GM19463 (cell line): ENCODE measurements at regions not wholly inside any gene's neighbourhood (a gene's known extent, or its start where the extent isn't known, plus 50 kb on each side); places are given as distances from the start of the nearest gene placed in this dataset.

Experiments used
- ATAC-seq: cut with Tn5 transposase; IDR thresholded peaks from one replicate; pipeline ENCODE4 v1.9.1; 2021; ENCODE audit warnings: mild to moderate bottlenecking, moderate library complexity; ENCODE audit not compliant: unreplicated experiment

DNA sequence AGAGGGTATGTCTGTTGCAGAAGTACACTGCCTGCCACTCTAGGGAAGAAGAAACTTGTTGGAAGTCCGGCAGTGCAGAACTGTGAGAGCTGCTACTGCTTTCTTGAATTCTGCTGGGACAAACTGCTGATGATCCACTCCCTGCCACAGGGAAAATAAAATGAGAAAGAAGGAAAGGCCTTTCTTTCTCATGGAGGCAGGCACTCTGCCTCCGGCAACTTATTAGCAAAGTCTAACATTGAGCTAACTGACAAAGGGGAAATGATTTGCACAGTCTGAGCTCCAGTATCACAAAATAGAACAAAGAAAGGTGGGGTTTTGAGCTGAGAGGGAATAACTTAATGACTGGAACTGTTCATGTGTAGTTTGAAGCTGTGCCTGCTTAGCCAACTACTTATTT is 134.6 kb downstream of the AASDHPPT start:
- no peak for ATAC-seq

DNA sequence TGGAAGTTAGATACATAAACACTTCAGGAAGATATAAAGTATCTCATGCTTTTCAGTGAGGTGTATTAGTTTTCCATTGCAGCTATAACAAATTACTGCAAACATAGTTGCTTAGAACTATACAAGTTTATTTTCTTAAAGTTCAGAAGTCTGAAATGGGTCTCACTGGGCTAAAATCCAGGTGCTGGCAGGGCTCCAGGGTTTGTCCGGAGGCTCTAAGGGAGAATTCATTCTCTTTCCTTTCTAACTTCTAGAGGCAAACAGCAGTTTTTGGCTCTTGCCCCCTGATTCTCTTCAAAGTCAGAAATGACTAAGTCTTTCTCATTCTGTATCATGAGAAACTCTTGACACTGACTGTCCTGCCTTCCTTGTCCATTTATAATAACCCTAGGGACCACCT is 138.8 kb downstream of the AASDHPPT start:
- no peak for ATAC-seq

DNA sequence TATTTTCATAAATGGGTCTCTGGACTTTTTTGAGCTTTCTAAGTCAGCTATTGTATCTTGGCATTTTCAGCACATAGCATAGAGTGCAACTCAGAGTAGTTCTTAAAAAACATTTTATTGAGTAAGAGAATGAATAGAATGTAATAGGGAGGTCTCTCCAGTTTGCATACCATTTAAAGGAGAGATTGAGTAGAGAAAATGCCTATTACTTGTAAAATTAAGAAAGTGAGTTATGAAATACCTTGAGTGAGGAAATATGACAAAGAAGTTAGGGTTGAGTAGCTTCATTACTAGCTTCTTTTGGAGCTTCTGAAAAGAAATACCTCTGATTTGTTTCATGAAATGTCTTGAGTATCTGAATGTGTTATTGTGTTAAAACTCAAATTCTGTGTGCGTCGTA is 140.0 kb downstream of the AASDHPPT start:
- ATAC-seq: no peak

DNA sequence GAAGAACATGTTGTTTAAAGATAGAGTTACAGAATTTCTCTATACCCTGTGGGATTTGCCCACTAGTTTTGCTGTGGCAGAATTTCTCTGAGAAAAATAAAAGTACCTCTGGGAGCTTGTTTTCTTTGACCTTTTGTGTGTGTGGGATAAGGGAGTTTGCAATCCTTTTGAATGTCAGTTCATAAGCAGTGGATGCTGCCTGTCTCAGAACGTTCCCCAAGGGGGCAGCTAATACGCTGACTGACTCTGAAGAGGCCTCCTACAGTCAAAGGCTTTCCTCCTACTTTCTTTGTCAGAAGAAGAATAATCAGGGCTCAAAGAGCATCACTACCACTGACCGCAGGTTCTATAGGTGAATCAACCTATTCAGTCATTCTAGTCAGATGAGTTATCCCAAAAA is 140.6 kb downstream of the AASDHPPT start:
- no peak for ATAC-seq

DNA sequence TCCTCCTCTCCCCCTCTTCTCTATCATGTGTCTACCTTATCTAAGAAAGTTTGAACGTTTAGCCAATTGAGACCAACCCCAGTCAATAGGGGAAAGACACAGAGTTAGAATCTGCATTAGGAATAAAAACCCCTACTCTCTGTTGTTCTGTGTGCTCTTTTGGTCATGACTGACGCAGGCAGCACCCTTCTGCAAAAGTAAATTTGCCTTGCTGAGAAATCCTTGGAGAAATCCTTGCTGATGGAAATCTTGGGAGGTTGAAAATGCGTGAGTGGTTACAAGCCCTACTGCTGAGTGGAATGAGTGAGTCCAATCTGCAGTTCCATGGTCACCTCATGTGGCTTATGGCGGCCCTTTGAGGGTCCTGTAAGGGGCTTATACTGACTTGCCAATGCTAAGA is 145.2 kb downstream of the AASDHPPT start:
- no peak for ATAC-seq

DNA sequence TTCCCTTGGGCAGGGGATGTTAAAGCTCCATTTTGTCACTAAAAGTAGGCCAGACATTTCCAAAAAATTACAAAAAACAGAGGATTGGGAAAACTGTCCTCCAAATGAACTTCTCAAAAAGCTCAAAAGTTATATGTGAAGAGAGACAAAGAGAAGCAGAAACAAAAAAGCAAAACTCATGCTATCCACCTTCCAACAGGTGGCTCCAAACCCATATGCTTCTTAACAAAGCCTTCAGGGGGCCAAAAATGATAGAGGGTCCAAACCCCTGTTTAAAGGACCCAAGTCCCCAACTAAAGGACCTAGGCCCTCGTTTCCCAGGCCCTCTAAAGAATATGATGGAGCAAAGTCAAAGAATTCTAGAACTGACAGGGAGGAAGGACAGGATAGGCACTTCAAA is 146.7 kb downstream of the AASDHPPT start:
- no peak for ATAC-seq

DNA sequence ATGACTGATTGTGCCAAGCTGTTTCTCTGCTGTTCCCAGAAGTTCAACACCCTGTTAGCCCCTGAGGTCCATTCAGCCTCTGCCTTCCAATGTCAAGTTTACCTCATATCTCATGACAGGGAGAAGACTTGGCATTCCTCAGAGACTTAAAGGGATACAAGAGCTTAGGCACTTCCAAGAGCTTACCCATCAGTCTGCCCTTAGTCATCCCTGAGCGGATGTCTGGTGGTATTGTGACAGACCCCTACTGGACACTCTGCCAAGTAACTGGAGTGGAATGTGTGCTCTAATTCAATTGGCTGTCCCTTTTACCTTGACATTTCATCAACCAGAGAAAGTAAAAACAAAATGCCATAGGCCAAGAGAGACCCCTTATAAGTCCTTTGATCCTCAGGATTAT is 151.5 kb downstream of the AASDHPPT start:
- ATAC-seq: no peak

DNA sequence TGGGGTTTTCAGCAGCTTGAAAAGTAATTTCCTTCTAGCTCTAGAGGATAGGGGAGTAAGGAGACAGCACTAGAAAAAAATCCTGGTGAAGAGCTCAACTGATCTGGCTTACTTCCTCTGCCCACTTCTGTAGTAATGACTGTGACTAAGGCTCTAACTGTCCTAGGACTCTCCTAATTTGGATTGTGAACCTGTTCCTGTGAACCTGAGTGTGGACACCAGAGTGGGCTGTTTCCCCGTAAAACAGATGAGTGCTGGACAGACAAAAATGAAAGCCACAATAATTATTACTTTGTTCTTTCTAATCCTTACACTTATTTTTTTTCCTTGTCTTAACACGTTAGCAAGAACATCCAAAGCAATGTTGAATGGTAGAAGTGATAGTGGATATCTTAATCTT is 154.1 kb downstream of the AASDHPPT start:
- no peak for ATAC-seq

DNA sequence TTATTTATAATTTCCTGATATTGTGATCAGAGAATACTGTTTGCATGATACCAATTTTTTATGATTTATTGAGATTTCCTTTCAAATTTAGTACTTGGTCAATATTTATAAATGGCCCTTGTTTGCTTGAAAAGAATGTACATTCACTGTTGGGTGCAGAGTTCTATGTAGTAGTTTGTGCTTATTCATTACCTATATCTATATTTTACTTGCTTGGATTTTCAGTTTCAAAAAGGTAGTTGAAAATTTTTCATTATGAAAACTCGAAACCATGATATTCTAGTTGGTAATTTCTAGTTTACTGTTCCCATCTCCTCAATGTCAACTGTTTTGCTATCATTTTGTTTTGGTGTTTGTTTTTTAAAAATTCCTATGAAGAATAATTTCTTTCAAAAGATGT is 155.7 kb downstream of the AASDHPPT start:
- no peak for ATAC-seq

DNA sequence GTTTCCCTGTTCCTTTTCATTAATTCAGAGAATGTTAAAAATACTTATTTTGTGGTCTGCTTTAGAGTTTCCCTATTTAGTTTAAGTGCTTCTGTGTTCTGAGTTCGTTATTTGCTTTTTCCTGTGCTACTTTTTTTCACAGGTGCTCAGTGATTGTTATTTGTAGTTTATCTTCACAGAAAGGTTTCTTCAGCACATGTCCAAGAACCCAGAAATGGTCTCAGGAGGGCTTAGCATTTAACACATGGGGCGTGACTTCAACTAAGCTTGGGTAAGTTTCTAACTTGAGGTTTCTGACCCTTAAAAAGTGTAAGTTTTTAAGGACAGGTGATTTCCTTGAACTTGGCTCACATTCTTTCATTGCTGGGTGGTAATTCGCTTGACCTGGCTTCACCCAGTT is 157.3 kb downstream of the AASDHPPT start:
- no peak for ATAC-seq

DNA sequence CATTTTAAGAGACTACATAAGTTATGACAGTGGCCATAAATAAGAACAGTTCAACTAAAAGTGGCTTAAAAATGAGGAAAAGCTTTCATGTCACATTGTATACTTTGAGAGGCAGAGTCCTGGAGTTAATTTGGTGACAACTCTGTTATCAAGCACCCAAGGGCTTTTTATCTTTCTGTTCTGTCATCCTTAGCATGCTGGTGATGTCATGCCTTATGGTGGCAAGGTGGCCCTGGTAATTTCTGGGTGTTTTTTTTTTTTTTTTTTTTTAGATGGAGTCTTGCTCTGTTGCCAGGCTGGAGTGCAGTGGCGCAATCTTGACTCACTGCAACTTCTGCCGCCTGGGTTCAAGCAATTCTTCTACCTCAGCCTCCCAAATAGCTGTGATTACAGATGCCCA is 158.8 kb downstream of the AASDHPPT start:
- no peak for ATAC-seq

DNA sequence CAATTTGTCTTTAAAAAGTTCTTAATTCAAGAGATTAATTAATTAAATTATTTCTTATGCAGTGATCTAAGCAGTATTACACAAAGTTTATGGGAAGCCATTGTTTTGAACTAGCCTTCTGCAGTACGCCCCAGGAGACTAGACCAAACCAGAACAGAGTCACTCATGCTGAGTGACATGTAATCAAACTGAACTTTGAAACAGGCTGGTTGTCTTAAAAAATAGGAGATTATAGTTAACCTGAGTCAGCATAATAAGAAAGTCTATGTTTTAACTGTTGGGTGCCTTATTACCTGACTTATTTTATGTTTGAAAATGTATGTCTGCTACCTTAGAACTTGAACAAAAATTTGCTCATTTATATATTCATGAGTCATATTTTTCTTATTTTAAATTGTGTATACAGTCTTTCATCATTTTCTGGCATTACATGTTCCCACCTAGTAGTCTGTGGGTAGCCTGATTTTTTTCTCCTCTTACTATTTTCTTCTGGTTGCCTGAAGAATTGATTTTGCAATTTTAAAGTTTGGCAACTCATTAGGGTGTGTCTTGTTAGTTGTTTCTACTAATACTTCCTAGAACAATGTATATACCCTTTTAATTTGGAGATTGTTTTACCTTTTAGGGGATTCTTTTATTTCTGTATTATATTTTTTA is 161.4 kb downstream of the AASDHPPT start:
- ATAC-seq: no peak

DNA sequence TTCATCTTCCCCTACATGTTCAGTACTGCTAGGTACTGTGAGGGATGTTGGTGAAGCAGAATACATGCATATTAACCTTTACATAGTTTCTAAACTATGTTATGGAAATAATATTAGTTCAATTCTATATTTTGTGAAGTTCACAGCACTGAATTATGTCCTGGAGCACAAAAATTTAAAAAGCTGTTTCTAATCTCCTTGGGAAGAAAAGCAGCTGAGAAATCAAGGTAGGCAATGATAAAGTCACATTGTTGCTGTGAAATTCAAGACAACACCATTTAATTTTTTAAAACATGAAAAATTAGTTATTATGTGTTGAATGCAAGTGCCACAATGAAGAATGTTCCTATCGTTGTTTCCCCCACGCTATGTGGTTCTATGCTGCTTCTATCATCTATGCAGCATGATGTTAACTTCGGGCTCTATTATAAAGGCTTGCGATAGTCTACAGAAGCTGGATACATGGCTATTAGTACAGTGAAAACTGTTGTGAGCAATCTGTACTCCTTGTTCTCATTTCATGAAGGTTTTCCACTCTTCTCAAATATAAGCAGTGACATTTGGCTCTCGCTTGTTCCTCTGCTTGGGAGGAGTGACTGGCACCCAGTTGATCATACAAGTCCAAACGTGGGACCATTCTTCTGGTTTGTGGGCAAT is 164.3 kb downstream of the AASDHPPT start:
- no peak for ATAC-seq

DNA sequence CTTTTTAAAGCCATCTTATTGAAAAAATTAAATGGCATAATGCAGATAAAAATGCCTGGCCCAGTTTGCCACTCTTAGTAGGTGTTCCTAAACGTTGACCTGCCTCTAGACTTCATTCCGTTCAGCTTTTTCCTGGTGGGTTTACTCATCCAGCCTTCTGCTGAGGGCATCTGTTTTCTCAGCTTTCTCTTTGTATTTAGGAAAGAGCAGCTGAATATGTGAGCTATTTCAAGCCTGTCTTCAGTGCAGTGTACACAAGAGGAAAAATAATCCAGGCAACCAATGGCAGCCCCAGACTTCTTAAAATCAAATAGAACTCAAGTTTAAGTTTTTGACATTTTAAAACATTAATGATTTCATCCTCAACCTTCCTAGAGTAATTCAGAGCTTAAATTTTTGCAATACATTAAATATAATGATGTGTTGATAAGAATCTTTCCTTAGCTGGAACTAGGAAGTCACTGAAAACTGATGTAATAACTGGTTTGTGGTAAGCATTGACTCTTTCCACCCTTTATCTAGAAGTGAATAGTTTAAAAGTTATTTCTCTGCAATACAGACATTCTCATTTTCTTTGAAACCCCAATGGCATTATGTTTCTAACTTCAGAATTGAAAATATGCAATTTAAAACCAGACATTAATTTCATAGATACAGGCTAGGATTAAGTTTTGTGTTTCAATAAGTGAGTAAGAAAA is 165.4 kb downstream of the AASDHPPT start:
- ATAC-seq: no peak

DNA sequence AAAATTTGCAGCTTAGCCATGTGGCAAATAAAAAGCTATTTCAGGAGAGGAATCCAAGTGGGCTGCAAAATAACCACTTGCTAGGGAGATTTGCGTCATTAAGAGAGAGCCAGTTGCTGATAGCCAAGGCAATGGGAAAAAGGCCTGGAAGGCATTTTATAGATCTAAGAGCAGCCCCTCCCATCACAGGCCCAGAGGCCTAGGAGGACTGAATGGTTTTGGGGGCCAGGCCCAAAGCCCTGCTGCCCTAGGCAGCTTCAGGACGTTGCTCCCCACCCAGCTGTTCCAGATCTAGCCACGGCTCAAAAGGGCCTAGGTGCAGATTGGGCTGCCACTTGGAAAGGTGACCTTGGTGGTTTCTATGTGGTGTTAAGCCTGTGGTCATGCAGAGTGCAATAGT is 169.0 kb downstream of the AASDHPPT start:
- no peak for ATAC-seq

DNA sequence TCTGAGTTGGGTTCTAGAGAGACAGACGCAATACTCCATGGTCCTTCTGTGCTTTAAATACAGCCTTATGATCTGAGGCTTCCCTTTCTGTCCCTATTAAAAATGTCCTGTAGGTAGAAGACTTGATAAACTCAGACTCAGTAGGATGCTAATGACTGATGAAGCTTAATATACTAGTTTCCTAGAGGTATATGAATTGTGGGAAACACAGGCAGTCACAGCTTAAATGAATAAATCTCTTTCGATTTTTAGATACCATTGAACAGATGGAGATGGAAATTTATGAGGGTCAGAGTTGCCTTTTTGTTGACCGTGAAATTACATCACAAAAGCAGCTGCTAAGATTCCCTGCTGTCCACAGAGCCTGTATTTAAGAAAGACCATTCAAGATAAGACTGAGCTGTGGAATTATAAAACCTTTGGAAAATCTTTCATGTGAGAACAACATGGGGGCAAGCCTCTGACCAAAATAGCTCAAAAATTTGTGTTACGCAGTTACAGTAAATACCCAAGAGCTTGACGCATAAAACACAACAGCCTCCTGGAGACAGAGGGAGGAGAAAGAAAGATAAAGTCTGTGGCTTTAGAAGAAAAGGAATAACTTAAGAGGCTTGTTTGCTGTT is 172.3 kb downstream of the AASDHPPT start:
- no peak for ATAC-seq

DNA sequence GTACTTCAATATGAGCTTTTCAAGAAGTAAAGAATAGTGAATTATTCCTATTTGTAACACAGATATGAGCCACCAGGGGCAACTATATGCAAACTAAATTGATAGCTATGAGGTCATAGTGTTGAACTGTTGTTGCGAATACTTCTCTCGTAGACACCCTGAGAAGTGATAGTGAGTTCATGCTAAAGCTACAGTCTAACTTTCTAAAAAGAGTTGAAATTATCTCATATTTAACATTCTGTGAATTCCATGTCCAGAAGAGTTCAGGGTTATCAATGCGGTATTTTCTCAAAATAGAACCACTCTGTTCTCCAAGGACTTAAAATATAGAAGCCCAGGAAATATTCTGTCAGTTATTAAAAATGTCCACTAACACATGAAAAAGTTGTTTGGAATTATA is 185.4 kb downstream of the AASDHPPT start:
- no peak for ATAC-seq

DNA sequence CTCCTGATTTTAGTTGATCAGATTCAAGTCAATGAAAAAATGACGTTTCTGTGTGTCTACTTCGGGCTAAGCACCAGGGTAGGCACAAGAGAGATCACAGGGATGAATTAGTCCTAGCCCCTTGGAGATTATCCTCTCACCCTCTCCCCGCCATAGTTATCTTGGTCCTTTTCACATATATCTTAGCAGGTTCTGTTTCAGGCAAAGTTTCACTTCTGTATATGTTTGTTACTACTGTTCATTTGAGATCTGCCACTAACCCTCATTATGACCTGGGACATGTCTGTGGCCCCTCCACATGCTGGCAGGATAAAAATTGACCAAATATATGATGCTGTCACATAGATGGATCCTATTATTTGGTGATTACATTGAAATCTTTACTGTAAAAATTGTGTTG is 186.1 kb downstream of the AASDHPPT start:
- no peak for ATAC-seq

DNA sequence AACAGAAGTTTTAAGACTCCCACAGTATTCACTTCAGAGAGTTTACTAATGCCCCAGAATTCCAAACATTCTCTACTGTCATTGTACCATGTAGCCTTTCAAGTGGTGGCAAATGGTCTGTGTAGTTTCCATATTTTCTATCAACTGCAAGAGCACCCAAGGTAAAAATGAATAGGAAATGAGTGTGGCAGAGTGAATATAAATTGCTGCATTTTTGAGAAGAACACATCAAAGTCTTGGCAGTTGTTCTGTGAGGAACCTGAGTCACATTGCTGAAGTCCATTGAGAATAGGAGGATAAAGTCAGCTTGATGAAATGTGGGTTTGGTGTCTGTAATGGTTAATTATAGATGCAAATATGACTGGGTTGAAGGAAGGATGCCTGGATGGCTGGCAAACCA is 193.6 kb downstream of the AASDHPPT start:
- no peak for ATAC-seq

DNA sequence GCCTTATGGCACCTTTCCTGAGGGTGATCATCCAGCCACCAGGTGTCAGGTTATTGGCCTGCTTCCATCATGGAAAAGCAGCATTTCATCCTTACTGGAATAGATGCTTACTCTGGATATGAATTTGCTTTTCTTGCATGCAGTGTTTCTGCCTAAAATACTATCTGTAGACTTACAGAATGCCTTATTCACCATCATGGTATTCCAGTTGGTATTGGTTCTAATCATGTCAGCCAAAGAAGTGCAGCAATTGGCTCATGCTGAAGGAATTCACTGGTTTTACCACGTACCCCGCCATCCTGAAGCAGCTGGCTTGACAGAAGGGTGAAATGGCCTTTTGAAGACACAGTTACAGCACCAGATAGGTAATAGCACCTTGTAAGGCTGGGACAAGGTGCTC is 194.2 kb downstream of the AASDHPPT start:
- no peak for ATAC-seq

DNA sequence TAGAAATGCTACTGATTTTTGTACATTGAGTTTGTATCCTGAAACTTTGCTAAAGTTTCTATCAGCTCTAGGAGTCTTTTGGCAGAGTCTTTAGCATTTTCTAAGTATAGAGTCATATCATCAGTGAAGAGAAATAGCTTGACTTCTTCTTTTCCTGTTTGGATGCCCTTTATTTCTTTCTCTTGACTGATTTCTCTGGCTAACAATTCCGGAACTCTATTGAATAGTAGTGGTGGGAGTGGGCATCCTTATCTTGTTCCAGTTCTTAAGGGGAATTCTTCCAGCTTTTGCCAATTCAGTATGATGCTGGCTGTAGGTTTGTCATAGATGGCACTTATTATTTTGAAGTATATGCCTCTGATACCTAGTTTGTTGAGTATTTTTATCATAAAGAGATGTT is 197.7 kb downstream of the AASDHPPT start:
- no peak for ATAC-seq

DNA sequence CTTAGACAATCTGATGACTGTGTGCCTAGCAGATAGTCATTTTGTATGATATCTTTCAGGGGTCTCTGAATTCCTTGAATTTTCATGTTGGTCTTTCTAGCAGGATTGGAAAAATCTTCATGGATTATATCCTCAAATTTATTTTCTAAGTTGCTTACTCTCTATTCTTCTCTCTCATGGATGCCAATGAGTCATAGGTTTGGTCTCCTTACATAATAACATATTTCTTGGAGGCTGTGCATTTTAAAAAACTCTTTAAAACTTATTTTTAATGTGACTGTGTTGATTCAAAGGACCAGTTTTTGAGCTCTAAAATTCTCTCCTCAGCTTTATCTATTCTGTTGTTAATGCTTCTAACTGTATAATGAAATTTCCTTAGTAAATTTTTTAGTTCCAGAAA is 198.7 kb downstream of the AASDHPPT start:
- ATAC-seq: no peak
